Vagina (tissue), 2 donors: ENCODE measurements at regions not wholly inside any gene's neighbourhood (a gene's known extent, or its start where the extent isn't known, plus 50 kb on each side); places are given as distances from the start of the nearest gene placed in this dataset.

Experiments used
- DNase-seq, 2 donors: peaks; one replicate each; pipeline ENCODE4 v3.0.0-alpha.2; 2017; ENCODE audit errors: extremely low spot score in 2 of 2
- H3K27ac ChIP-seq: fragments of 200-600 bp; sonication (generic); one replicate; pipeline ENCODE4 v1.5.1; 2019
- H3K27me3 ChIP-seq: fragments of 200-600 bp; sonication (generic); one replicate; pipeline ENCODE4 v1.5.1; 2019
- H3K36me3 ChIP-seq, 2 donors: fragments of 200-600 bp; sonication (generic); one replicate each; pipeline ENCODE4 v1.5.1; 2017 to 2019
- H3K4me1 ChIP-seq: fragments of 200-600 bp; sonication (generic); one replicate; pipeline ENCODE4 v1.5.1; 2019
- H3K4me3 ChIP-seq, 2 donors: fragments of 200-600 bp; sonication (generic); 1 replicate in 1 of 2; 2 replicates in 1 of 2; pipeline ENCODE4 v1.5.1; 2016 to 2019
- H3K9me3 ChIP-seq: fragments of 200-600 bp; sonication (generic); one replicate; pipeline ENCODE4 v1.5.1; 2019
- CTCF ChIP-seq, 3 experiments: fragments of 450-650 bp in 2 of 3; fragments of 200-600 bp in 1 of 3; sonication (generic) in 1 of 3; IDR thresholded peaks; one replicate each; pipeline ENCODE4 v1.5.1; 2017 to 2019; ENCODE audit warnings: antibody characterized with exemption in 3 of 3, mild to moderate bottlenecking in 2 of 3, moderate library complexity in 2 of 3
- POLR2A ChIP-seq, 2 donors: fragments of 450-650 bp; IDR thresholded peaks; one replicate each; pipeline ENCODE4 v1.6.1; 2017; ENCODE audit warnings: antibody characterized with exemption in 2 of 2, mild to moderate bottlenecking in 2 of 2, moderate library complexity in 2 of 2
- POLR2AphosphoS5 ChIP-seq, 2 donors: sonication (generic); formaldehyde crosslinking; IDR thresholded peaks; one replicate each; pipeline ENCODE4 v1.9.0; 2017; ENCODE audit warnings: antibody characterized with exemption in 2 of 2, mild to moderate bottlenecking in 2 of 2, low read depth in 1 of 2; ENCODE audit not compliant: insufficient read depth in 1 of 2
- intact Hi-C: fragments of 100-400 bp; cut with DNase I; formaldehyde crosslinking; loops from one replicate; pipeline ENCODE4 v1.15.1; 2023

- Histone ChIP-seq H3K4me1 (peaks cover 31% of the 10 kb centered on the region), H3K27ac (no peak overlapping the region), H3K27me3 (no peaks in the 10 kb centered on the region), H3K4me3 (no peak overlapping the region), H3K36me3 (no peaks in the 10 kb centered on the region), H3K9me3 (no peaks in the 10 kb centered on the region)
- intact Hi-C loops, result no loop called here
- TF ChIP-seq POLR2A (IDR thresholded peaks at IDR 0.05), result no peak
- DNase-seq, result peak; percentile 40 to 64
These were observed 72.8 kb downstream of the RHOU start for GRCh38 chr1:228807904-228808605.

- no peak overlapping the region for H3K27ac ChIP-seq
- no peak for TF ChIP-seq POLR2AphosphoS5 (IDR thresholded peaks at IDR 0.05; ENCODE audit: insufficient read depth in 1 of 2, low read depth in 1 of 2)
- no peak for TF ChIP-seq POLR2A (IDR thresholded peaks at IDR 0.05)
- no peak for TF ChIP-seq CTCF (IDR thresholded peaks at IDR 0.05)
These were observed 74.5 kb downstream of the RHOU start for GRCh38 chr1:228809621-228810394.

DNA sequence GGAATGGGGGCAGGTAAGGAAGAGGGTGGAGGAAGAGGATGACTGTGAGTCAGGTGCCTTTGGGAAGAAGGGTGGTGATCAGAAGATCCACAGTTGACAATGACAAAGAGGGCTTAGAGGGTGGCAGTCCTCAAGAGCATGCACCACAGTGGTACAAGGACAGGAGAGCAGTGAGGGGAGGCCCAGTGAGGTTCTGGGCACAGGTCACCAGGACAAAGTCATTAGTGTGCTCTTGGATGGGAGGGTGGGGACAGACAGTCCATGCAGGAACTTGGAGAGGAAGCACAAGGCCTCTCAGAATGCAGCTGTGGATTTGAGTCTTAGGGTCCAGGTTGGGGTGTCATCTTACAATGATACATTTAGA, 75.1 kb downstream of the RHOU start:
- DNase-seq, result peak in 1 of 2 donors; percentile 16
- Histone ChIP-seq H3K27ac (no peak overlapping the region), H3K4me1 (peaks cover 15% of the 10 kb centered on the region), H3K9me3 (no peaks in the 10 kb centered on the region), H3K27me3 (no peaks in the 10 kb centered on the region), H3K4me3 (no peak overlapping the region), H3K36me3 (no peaks in the 10 kb centered on the region)
- intact Hi-C loops, result loop anchor here (2.0 kb wide), 1 partner anchor 40 kb away; no protein-coding TSS in a partner anchor
- TF ChIP-seq CTCF (IDR thresholded peaks at IDR 0.05) (no peak), POLR2A (IDR thresholded peaks at IDR 0.05) (no peak), POLR2AphosphoS5 (IDR thresholded peaks at IDR 0.05; ENCODE audit: insufficient read depth in 1 of 2, low read depth in 1 of 2) (no peak)

More at GRCh38 chr1:228809621-228810394, 74.5 kb downstream of the RHOU start:
- Histone ChIP-seq H3K27me3 (no peaks in the 10 kb centered on the region), H3K9me3 (no peaks in the 10 kb centered on the region), H3K36me3 (no peaks in the 10 kb centered on the region), H3K4me3 (no peak overlapping the region), H3K4me1 (peaks cover 20% of the 10 kb centered on the region)
- peak; percentile 64 to 79 for DNase-seq
- intact Hi-C loops, result loop anchor here (2.0 kb wide), 1 partner anchor 41 kb away; no protein-coding TSS in a partner anchor

GRCh38 chr1:228810878-228811711, 75.8 kb downstream of the RHOU start:
- intact Hi-C loops, result loop anchor here (2.0 kb wide), 1 partner anchor 40 kb away; no protein-coding TSS in a partner anchor
- no peaks in the 10 kb centered on the region for H3K9me3 ChIP-seq
- no peak overlapping the region for H3K4me3 ChIP-seq
- peak; percentile 46 to 80 for DNase-seq
- peaks cover 12% of the 10 kb centered on the region for H3K4me1 ChIP-seq
- no peak overlapping the region for H3K27ac ChIP-seq
- no peak for TF ChIP-seq POLR2A (IDR thresholded peaks at IDR 0.05)
- no peak for TF ChIP-seq CTCF (IDR thresholded peaks at IDR 0.05)
- no peak for TF ChIP-seq POLR2AphosphoS5 (IDR thresholded peaks at IDR 0.05; ENCODE audit: insufficient read depth in 1 of 2, low read depth in 1 of 2)
- no peaks in the 10 kb centered on the region for H3K36me3 ChIP-seq
- no peaks in the 10 kb centered on the region for H3K27me3 ChIP-seq

DNA sequence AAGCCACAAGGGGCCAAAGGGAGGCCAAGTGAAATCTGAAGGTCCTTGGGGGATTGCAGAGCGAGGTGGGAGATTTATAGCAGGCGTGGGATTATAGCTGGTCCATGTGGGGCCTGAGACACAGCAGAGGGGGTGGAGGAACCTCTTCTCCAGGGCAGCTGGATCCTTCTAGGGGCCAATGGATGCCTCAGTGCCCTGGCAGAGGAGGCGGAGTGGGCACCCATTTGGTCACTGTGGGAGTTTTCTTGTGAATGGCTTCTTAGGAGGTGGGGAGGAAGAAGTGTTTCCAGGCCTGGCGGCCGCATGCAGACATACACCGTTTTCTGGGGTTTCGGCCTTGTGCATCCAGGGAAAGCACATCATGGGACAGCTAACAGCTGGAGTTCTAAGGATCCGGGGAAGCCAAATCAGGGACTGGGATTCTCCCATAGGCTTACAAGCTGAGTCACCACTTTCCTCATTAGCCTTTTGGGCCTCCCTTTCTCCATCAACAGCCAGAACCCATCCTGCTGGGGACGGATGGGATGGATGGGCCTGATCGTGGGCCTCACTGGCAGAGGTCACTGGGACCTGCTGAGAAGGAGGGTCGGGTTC, 76.5 kb downstream of the RHOU start:
- H3K9me3 ChIP-seq, result no peaks in the 10 kb centered on the region
- no peak overlapping the region for H3K4me3 ChIP-seq
- H3K36me3 ChIP-seq, result no peaks in the 10 kb centered on the region
- no peak for TF ChIP-seq POLR2AphosphoS5 (IDR thresholded peaks at IDR 0.05; ENCODE audit: insufficient read depth in 1 of 2, low read depth in 1 of 2)
- H3K27ac ChIP-seq, result no peak overlapping the region
- peaks cover 12% of the 10 kb centered on the region for H3K4me1 ChIP-seq
- DNase-seq, result peak; percentile 74
- H3K27me3 ChIP-seq, result no peaks in the 10 kb centered on the region
- intact Hi-C loops, result loop anchor here (2.0 kb wide), 1 partner anchor 39 kb away; no protein-coding TSS in a partner anchor
